Gastroesophageal sphincter (tissue), 3 donors: ENCODE measurements at regions not wholly inside any gene's neighbourhood (a gene's known extent, or its start where the extent isn't known, plus 50 kb on each side); places are given as distances from the start of the nearest gene placed in this dataset.

Experiments
- CTCF ChIP-seq, 4 experiments: fragments of 200-600 bp in 2 of 4; fragments of 450-650 bp in 2 of 4; sonication (generic) in 1 of 4; IDR thresholded peaks; one replicate each; pipeline ENCODE4 v1.5.1; 2017 to 2019; ENCODE audit warnings: antibody characterized with exemption in 4 of 4, mild to moderate bottlenecking in 2 of 4, moderate library complexity in 2 of 4
- POLR2A ChIP-seq, 2 donors: fragments of 450-650 bp; IDR thresholded peaks; one replicate each; pipeline ENCODE4 v1.6.1; 2017; ENCODE audit warnings: antibody characterized with exemption in 2 of 2, mild to moderate bottlenecking in 2 of 2, moderate library complexity in 1 of 2
- POLR2AphosphoS5 ChIP-seq: sonication (generic); formaldehyde crosslinking; IDR thresholded peaks from one replicate; pipeline ENCODE4 v1.6.1; 2017; ENCODE audit warnings: antibody characterized with exemption

- TF ChIP-seq CTCF (IDR thresholded peaks at IDR 0.05) (no peak), POLR2A (IDR thresholded peaks at IDR 0.05) (no peak), POLR2AphosphoS5 (no peak)
Measured at GRCh38 chr2:220476877-220477276, 849.4 kb downstream of the SLC4A3 start.
